ENCODE measurements at regions not wholly inside any gene's neighbourhood (a gene's known extent, or its start where the extent isn't known, plus 50 kb on each side); places are given as distances from the start of the nearest gene placed in this dataset.

DNA sequence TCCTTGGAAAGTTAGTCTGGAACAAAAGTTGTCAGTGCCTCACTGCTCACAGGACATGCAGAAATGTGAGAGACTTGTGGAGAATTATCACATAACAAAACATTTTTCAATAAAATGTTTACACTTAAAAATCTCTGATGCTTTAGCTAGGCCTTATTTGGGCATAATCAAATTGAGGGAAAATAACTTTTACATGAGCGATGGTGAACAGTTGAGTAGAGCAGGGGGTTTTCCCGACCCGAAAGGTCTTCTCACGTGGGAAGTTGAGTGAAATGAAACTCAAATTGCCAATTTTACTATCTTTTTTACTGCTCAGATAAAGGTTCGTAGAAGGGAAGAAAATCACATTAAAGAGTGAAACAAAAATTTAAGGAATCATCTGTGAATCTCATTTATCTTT lies 465.6 kb downstream of the MTX2 start (continued):
- no peak for TF ChIP-seq ZNF646 (CRISPR knock-in tag; IDR thresholded peaks at IDR 0.05)
- TF ChIP-seq, protein P1, sequence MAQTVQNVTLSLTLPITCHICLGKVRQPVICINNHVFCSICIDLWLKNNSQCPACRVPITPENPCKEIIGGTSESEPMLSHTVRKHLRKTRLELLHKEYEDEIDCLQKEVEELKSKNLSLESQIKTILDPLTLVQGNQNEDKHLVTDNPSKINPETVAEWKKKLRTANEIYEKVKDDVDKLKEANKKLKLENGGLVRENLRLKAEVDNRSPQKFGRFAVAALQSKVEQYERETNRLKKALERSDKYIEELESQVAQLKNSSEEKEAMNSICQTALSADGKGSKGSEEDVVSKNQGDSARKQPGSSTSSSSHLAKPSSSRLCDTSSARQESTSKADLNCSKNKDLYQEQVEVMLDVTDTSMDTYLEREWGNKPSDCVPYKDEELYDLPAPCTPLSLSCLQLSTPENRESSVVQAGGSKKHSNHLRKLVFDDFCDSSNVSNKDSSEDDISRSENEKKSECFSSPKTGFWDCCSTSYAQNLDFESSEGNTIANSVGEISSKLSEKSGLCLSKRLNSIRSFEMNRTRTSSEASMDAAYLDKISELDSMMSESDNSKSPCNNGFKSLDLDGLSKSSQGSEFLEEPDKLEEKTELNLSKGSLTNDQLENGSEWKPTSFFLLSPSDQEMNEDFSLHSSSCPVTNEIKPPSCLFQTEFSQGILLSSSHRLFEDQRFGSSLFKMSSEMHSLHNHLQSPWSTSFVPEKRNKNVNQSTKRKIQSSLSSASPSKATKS (CRISPR knock-in tag; IDR thresholded peaks at IDR 0.05): no peak

DNA sequence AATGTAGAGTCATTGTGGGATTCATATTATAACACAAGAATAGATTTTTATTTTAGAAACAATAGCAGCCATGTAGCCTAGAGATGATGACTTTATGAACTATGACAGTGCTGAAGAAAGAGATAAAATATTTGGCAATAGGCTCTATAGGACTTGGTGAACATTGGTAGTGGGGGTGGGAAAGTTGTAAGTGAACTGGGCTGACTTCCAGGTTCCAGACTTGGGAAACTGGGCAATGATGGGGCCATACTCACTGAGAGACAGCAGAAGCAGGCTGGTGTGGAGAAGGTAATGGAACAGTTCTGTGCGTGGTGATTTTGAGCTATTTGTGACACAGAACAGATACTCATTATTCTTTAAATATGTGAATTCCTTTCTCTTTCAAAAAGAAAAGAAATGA lies 470.3 kb upstream of the HNRNPA3 start:
- ChIA-PET POLR2A (no interaction called here), CTCF (ENCODE audit: low intra/inter-chr PET ratio, low total read pairs) (no interaction called here)
- DNase-seq (ENCODE audit: low spot score) (no peak), FAIRE-seq (no peak), ATAC-seq (no peak)
- no peaks in the 10 kb centered on the region for H4K20me1 ChIP-seq (ENCODE audit: insufficient read depth, low read length)
- intact Hi-C loops (cut with micrococcal nuclease; ENCODE audit: unreplicated experiment): no loop called here
- in situ Hi-C loops (cut with HindIII; ENCODE audit: extremely low pct_ligation_motif_present, low pct_unique_long_range_greater_than_20kb): no loop called here
- H3K9ac ChIP-seq (ENCODE audit: insufficient read depth, low read depth, low read length): no peak overlapping the region
- no peaks in the 10 kb centered on the region for H3K36me3 ChIP-seq (replicated peaks in 1 of 2; ENCODE audit: control insufficient read depth in 1 of 2, insufficient read depth in 2 of 2, low read length in 2 of 2)
- no peaks in the 10 kb centered on the region for H3K9me3 ChIP-seq (ENCODE audit: low read length)
- H3K27ac ChIP-seq (ENCODE audit: extremely low read length, insufficient read depth, low read length): no peak overlapping the region
- BruUV-seq (replicated peaks): no TSS peak
- no peak overlapping the region for H2AFZ ChIP-seq (ENCODE audit: low read length)
- no peaks in the 10 kb centered on the region for H3K79me2 ChIP-seq (ENCODE audit: insufficient read depth, low read length)
- no peak overlapping the region for H3K4me3 ChIP-seq (replicated peaks in 1 of 3; ENCODE audit: insufficient read depth in 1 of 3, low read depth in 2 of 3, low read length in 3 of 3)
- H3K27me3 ChIP-seq (ENCODE audit: control insufficient read depth in 1 of 2, insufficient read depth in 2 of 2, low read length in 2 of 2): peaks cover 0 to 14% of the 10 kb centered on the region in 2 experiments; a peak in 2 of 5 replicates
- H3K4me1 ChIP-seq (ENCODE audit: insufficient read depth, low read length): no peaks in the 10 kb centered on the region
- no peak overlapping the region for H3K4me2 ChIP-seq (ENCODE audit: low read depth, low read length)
- WGBS (ENCODE audit: low lambda C conversion rate): 3% methylated on average over 1 of the region's 1 CpG
- TF ChIP-seq KAT2B (IDR thresholded peaks at IDR 0.05; ENCODE audit: borderline replicate concordance, low read depth, low read length) (no peak), ZNF781 (CRISPR knock-in tag; IDR thresholded peaks at IDR 0.05; ENCODE audit: borderline replicate concordance, not compliant biosample characterization) (no peak), MTA1 (CRISPR knock-in tag; IDR thresholded peaks at IDR 0.05; ENCODE audit: borderline replicate concordance) (no peak), ZNF597 (CRISPR knock-in tag; IDR thresholded peaks at IDR 0.05) (no peak)
- TF ChIP-seq, protein P2, sequence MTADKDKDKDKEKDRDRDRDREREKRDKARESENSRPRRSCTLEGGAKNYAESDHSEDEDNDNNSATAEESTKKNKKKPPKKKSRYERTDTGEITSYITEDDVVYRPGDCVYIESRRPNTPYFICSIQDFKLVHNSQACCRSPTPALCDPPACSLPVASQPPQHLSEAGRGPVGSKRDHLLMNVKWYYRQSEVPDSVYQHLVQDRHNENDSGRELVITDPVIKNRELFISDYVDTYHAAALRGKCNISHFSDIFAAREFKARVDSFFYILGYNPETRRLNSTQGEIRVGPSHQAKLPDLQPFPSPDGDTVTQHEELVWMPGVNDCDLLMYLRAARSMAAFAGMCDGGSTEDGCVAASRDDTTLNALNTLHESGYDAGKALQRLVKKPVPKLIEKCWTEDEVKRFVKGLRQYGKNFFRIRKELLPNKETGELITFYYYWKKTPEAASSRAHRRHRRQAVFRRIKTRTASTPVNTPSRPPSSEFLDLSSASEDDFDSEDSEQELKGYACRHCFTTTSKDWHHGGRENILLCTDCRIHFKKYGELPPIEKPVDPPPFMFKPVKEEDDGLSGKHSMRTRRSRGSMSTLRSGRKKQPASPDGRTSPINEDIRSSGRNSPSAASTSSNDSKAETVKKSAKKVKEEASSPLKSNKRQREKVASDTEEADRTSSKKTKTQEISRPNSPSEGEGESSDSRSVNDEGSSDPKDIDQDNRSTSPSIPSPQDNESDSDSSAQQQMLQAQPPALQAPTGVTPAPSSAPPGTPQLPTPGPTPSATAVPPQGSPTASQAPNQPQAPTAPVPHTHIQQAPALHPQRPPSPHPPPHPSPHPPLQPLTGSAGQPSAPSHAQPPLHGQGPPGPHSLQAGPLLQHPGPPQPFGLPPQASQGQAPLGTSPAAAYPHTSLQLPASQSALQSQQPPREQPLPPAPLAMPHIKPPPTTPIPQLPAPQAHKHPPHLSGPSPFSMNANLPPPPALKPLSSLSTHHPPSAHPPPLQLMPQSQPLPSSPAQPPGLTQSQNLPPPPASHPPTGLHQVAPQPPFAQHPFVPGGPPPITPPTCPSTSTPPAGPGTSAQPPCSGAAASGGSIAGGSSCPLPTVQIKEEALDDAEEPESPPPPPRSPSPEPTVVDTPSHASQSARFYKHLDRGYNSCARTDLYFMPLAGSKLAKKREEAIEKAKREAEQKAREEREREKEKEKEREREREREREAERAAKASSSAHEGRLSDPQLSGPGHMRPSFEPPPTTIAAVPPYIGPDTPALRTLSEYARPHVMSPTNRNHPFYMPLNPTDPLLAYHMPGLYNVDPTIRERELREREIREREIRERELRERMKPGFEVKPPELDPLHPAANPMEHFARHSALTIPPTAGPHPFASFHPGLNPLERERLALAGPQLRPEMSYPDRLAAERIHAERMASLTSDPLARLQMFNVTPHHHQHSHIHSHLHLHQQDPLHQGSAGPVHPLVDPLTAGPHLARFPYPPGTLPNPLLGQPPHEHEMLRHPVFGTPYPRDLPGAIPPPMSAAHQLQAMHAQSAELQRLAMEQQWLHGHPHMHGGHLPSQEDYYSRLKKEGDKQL (CRISPR knock-in tag; IDR thresholded peaks at IDR 0.05; ENCODE audit: low read depth): no peak

Measured in HepG2 (cell line).